ENCODE measurements at regions not wholly inside any gene's neighbourhood (a gene's known extent, or its start where the extent isn't known, plus 50 kb on each side); places are given as distances from the start of the nearest gene placed in this dataset.

DNA sequence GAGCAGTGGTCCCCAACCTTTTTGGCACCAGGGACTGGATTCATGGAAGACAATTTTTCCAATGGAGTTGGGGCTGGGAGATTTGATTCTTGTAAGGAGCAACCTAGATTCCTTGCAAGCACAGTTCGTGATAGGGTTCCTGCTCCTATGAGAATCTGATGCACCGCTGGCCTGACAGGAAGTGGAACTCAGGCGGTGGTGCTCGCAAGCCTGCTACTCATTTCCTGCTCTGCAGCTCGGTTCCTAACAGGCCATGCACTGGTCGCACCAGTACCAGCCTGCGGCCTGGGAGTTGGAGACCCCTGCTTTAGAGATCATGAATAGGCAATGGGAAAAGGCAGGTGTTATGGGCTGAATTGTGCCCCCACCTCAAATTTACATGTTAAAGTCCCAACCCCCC is 131.2 kb downstream of the PFDN4 start:
- H3K9ac ChIP-seq (ENCODE audit: insufficient read depth, low read depth, low read length): no peak overlapping the region
- no peaks in the 10 kb centered on the region for H3K9me3 ChIP-seq (ENCODE audit: low read length)
- H3K4me2 ChIP-seq (ENCODE audit: low read depth, low read length): no peak overlapping the region
- H3K27ac ChIP-seq (ENCODE audit: extremely low read length, insufficient read depth, low read length): no peak overlapping the region
- no peaks in the 10 kb centered on the region for H3K79me2 ChIP-seq (ENCODE audit: insufficient read depth, low read length)
- ChIA-PET POLR2A (interaction anchor here (0.6 kb wide), 1 partner anchor 1900 kb away, joined by 4 read pairs; no protein-coding TSS in a partner anchor), CTCF (ENCODE audit: low intra/inter-chr PET ratio, low total read pairs) (no interaction called here)
- intact Hi-C loops (cut with micrococcal nuclease; ENCODE audit: unreplicated experiment) (no loop called here), in situ Hi-C loops (cut with HindIII; ENCODE audit: extremely low pct_ligation_motif_present, low pct_unique_long_range_greater_than_20kb) (no loop called here)
- H3K4me3 ChIP-seq (replicated peaks in 1 of 3; ENCODE audit: insufficient read depth in 1 of 3, low read depth in 2 of 3, low read length in 3 of 3): no peak overlapping the region
- no peaks in the 10 kb centered on the region for H3K27me3 ChIP-seq (ENCODE audit: control insufficient read depth in 1 of 2, insufficient read depth in 2 of 2, low read length in 2 of 2)
- BruUV-seq (replicated peaks): no TSS peak
- H2AFZ ChIP-seq (ENCODE audit: low read length): no peak overlapping the region
- WGBS (ENCODE audit: low lambda C conversion rate): 37% methylated on average over 7 of the region's 7 CpGs
- peaks cover 11% of the 10 kb centered on the region for H3K4me1 ChIP-seq (ENCODE audit: insufficient read depth, low read length)
- FAIRE-seq: no peak
- ATAC-seq: no peak
- no peak for DNase-seq (ENCODE audit: low spot score)
- no peaks in the 10 kb centered on the region for H3K36me3 ChIP-seq (replicated peaks in 1 of 2; ENCODE audit: control insufficient read depth in 1 of 2, insufficient read depth in 2 of 2, low read length in 2 of 2)
- H4K20me1 ChIP-seq (ENCODE audit: insufficient read depth, low read length): no peaks in the 10 kb centered on the region
- no peak for TF ChIP-seq RBFOX2 (IDR thresholded peaks at IDR 0.05; ENCODE audit: low read depth, low read length)
- TF ChIP-seq HNRNPLL (IDR thresholded peaks at IDR 0.05; ENCODE audit: low read depth, low read length, poor library complexity, severe bottlenecking): no peak
- TF ChIP-seq ZNF563 (CRISPR knock-in tag; IDR thresholded peaks at IDR 0.05): no peak
- TF ChIP-seq ZNF101 (CRISPR knock-in tag; IDR thresholded peaks at IDR 0.05; ENCODE audit: borderline replicate concordance, low read depth): no peak
- no peak for TF ChIP-seq ZNF205 (CRISPR knock-in tag; IDR thresholded peaks at IDR 0.05)
- no peak for TF ChIP-seq RORA (CRISPR knock-in tag; IDR thresholded peaks at IDR 0.05)
- TF ChIP-seq, protein P1, sequence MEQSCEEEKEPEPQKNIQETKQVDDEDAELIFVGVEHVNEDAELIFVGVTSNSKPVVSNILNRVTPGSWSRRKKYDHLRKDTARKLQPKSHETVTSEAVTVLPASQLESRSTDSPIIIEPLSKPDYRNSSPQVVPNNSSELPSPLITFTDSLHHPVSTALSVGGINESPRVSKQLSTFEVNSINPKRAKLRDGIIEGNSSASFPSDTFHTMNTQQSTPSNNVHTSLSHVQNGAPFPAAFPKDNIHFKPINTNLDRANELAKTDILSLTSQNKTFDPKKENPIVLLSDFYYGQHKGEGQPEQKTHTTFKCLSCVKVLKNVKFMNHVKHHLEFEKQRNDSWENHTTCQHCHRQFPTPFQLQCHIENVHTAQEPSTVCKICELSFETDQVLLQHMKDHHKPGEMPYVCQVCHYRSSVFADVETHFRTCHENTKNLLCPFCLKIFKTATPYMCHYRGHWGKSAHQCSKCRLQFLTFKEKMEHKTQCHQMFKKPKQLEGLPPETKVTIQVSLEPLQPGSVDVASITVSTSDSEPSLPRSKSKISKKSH (CRISPR knock-in tag; IDR thresholded peaks at IDR 0.05; ENCODE audit: borderline replicate concordance): no peak

DNA sequence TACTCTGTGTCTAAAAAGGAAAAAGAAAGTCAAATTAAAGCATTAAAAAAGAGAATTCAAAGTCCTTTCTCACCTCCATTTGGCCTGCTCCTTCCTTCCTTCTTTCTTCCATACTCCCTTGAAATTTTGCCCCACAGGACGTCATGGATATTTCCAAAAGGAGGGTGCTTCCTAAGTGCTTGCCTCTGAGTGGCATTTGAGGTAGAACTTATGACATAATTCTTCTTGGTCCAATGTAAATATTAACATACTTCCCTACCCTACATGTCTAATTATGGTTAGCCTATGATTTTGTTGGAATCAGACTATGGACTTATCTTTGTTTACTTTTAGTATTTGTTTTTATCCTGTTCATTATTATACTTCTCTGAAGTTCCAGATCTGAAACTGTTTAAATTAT is 132.3 kb downstream of the PFDN4 start:
- Histone ChIP-seq H3K27ac (ENCODE audit: extremely low read length, insufficient read depth, low read length) (no peak overlapping the region), H4K20me1 (ENCODE audit: insufficient read depth, low read length) (no peaks in the 10 kb centered on the region), H3K4me3 (replicated peaks in 1 of 3; ENCODE audit: insufficient read depth in 1 of 3, low read depth in 2 of 3, low read length in 3 of 3) (no peak overlapping the region), H3K27me3 (ENCODE audit: control insufficient read depth in 1 of 2, insufficient read depth in 2 of 2, low read length in 2 of 2) (no peaks in the 10 kb centered on the region), H3K36me3 (replicated peaks in 1 of 2; ENCODE audit: control insufficient read depth in 1 of 2, insufficient read depth in 2 of 2, low read length in 2 of 2) (no peaks in the 10 kb centered on the region), H3K79me2 (ENCODE audit: insufficient read depth, low read length) (no peaks in the 10 kb centered on the region), H3K4me1 (ENCODE audit: insufficient read depth, low read length) (peaks cover 11% of the 10 kb centered on the region), H3K9ac (ENCODE audit: insufficient read depth, low read depth, low read length) (no peak overlapping the region), H3K4me2 (ENCODE audit: low read depth, low read length) (no peak overlapping the region), H2AFZ (ENCODE audit: low read length) (no peak overlapping the region), H3K9me3 (ENCODE audit: low read length) (no peaks in the 10 kb centered on the region)
- intact Hi-C loops (cut with micrococcal nuclease; ENCODE audit: unreplicated experiment): no loop called here
- FAIRE-seq: no peak
- ChIA-PET CTCF (ENCODE audit: low intra/inter-chr PET ratio, low total read pairs) (no interaction called here), POLR2A (no interaction called here)
- BruUV-seq (replicated peaks): no TSS peak
- TF ChIP-seq ZNF749 (CRISPR knock-in tag; IDR thresholded peaks at IDR 0.05; ENCODE audit: borderline replicate concordance) (no peak), ZBTB44 (CRISPR knock-in tag; IDR thresholded peaks at IDR 0.05) (no peak), RAD51 (IDR thresholded peaks at IDR 0.05; ENCODE audit: borderline replicate concordance) (no peak), ZEB1 (IDR thresholded peaks at IDR 0.05; ENCODE audit: insufficient replicate concordance, low read depth) (no peak), CREB1 (IDR thresholded peaks at IDR 0.05) (peak; percentile 25; the same call in 1 of the 2 replicates), CREB1 (CRISPR knock-in tag; IDR thresholded peaks at IDR 0.05) (no peak), TBP (CRISPR knock-in tag; IDR thresholded peaks at IDR 0.05) (no peak)
- TF ChIP-seq, protein P2, sequence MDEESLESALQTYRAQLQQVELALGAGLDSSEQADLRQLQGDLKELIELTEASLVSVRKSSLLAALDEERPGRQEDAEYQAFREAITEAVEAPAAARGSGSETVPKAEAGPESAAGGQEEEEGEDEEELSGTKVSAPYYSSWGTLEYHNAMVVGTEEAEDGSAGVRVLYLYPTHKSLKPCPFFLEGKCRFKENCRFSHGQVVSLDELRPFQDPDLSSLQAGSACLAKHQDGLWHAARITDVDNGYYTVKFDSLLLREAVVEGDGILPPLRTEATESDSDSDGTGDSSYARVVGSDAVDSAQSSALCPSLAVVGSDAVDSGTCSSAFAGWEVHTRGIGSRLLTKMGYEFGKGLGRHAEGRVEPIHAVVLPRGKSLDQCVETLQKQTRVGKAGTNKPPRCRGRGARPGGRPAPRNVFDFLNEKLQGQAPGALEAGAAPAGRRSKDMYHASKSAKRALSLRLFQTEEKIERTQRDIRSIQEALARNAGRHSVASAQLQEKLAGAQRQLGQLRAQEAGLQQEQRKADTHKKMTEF (CRISPR knock-in tag; IDR thresholded peaks at IDR 0.05): no peak
- DNase-seq (ENCODE audit: low spot score): peak; percentile 27
- 3% methylated on average over 1 of the region's 1 CpG for WGBS (ENCODE audit: low lambda C conversion rate)
- in situ Hi-C loops (cut with HindIII; ENCODE audit: extremely low pct_ligation_motif_present, low pct_unique_long_range_greater_than_20kb): no loop called here
- no peak for ATAC-seq
